ENCODE measurements at regions not wholly inside any gene's neighbourhood (a gene's known extent, or its start where the extent isn't known, plus 50 kb on each side); places are given as distances from the start of the nearest gene placed in this dataset.

DNA sequence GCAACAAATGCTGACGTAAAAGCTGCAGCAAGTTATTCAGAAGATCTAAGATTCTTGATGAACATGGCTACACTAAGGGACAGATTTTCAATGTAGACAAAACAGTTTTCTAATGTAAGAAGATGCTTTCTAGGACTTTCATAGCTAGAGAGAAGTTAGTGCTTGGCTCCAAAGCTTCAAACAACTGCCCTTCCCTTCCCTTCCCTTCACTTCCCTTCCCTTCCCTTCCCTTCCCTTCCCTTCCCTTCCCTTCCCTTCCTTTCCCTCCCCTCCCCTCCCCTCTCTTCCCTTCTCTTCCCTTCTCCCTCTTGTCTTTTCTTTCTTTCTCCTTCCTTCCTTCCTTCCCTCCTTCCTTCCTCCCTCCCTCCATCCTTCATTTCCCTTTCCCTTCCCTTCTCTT, 365.3 kb upstream of the ADGRL4 start:
- TF ChIP-seq EZH2 (IDR thresholded peaks at IDR 0.05; ENCODE audit: borderline replicate concordance, low read depth, low read length, poor library complexity, severe bottlenecking): no peak
- TF ChIP-seq CTCF (conservative IDR thresholded peaks at IDR 0.05; ENCODE audit: low read depth, low read length): no peak

DNA sequence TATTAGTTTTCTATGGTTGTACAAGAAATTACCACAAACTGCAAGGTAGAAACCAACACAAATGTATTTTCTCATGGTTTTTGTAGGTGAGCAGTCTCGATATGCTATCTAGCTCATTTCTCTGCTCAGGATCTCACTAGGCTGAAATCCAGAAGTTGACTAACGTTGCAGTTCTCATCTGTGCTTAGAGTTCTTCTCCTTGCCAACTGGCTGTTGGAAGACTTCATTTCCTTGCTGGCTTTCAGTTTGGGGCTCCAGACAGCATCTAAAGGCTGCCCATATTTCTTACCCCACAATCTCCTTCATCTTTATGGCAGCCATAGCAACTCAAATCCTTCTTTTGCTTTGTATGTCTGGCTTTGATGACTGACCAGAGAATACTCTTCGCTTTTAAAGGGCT, 362.6 kb upstream of the ADGRL4 start:
- Histone ChIP-seq H3K36me3 (ENCODE audit: insufficient read depth, low read length, poor library complexity, severe bottlenecking) (no peaks in the 10 kb centered on the region), H3K4me3 (ENCODE audit: low read depth, low read length, poor library complexity, severe bottlenecking) (no peak overlapping the region), H3K27ac (ENCODE audit: low read depth, low read length, poor library complexity, severe bottlenecking) (no peak overlapping the region), H3K9me3 (ENCODE audit: low read depth, low read length, poor library complexity, severe bottlenecking) (peaks cover 2% of the 10 kb centered on the region), H3K4me1 (ENCODE audit: insufficient read depth, low read length, poor library complexity, severe bottlenecking) (peaks cover 6% of the 10 kb centered on the region), H3K27me3 (replicated peaks; ENCODE audit: insufficient read depth, low read depth, low read length, poor library complexity) (no peaks in the 10 kb centered on the region)
- ChIA-PET CTCF (no interaction called here), POLR2A (ENCODE audit: low non-redundant PET) (no interaction called here)
- BruUV-seq (replicated peaks): no TSS peak
- intact Hi-C loops (cut with micrococcal nuclease; ENCODE audit: unreplicated experiment): no loop called here
- no peak for TF ChIP-seq EZH2 (IDR thresholded peaks at IDR 0.05; ENCODE audit: borderline replicate concordance, low read depth, low read length, poor library complexity, severe bottlenecking)
- TF ChIP-seq CTCF (conservative IDR thresholded peaks at IDR 0.05; ENCODE audit: low read depth, low read length): no peak
- DNase-seq (ENCODE audit: low spot score): no peak

More for the DNA sequence above, 365.3 kb upstream of the ADGRL4 start:
- POLR2A ChIA-PET (ENCODE audit: low non-redundant PET): no interaction called here
- intact Hi-C loops (cut with micrococcal nuclease; ENCODE audit: unreplicated experiment): no loop called here
- Histone ChIP-seq H3K4me1 (ENCODE audit: insufficient read depth, low read length, poor library complexity, severe bottlenecking) (peaks cover 32% of the 10 kb centered on the region), H3K4me3 (ENCODE audit: low read depth, low read length, poor library complexity, severe bottlenecking) (no peak overlapping the region), H3K27me3 (replicated peaks; ENCODE audit: insufficient read depth, low read depth, low read length, poor library complexity) (no peaks in the 10 kb centered on the region), H3K9me3 (ENCODE audit: low read depth, low read length, poor library complexity, severe bottlenecking) (peaks cover 2% of the 10 kb centered on the region), H3K27ac (ENCODE audit: low read depth, low read length, poor library complexity, severe bottlenecking) (no peak overlapping the region), H3K36me3 (ENCODE audit: insufficient read depth, low read length, poor library complexity, severe bottlenecking) (no peaks in the 10 kb centered on the region)
- CTCF ChIA-PET: no interaction called here
- no TSS peak for BruUV-seq (replicated peaks)
- DNase-seq (ENCODE audit: low spot score): no peak

GRCh38 chr1:79364896-79365295, 358.4 kb upstream of the ADGRL4 start:
- POLR2A ChIA-PET (ENCODE audit: low non-redundant PET): no interaction called here

More at GRCh38 chr1:79364896-79365295, 358.4 kb upstream of the ADGRL4 start:
- H3K27me3 ChIP-seq (replicated peaks; ENCODE audit: insufficient read depth, low read depth, low read length, poor library complexity): no peaks in the 10 kb centered on the region
- no peak for DNase-seq (ENCODE audit: low spot score)
- intact Hi-C loops (cut with micrococcal nuclease; ENCODE audit: unreplicated experiment): no loop called here
- no peaks in the 10 kb centered on the region for H3K9me3 ChIP-seq (ENCODE audit: low read depth, low read length, poor library complexity, severe bottlenecking)
- no peak overlapping the region for H3K27ac ChIP-seq (ENCODE audit: low read depth, low read length, poor library complexity, severe bottlenecking)
- BruUV-seq (replicated peaks): no TSS peak
- CTCF ChIA-PET: no interaction called here
- TF ChIP-seq CTCF (conservative IDR thresholded peaks at IDR 0.05; ENCODE audit: low read depth, low read length) (no peak), EZH2 (IDR thresholded peaks at IDR 0.05; ENCODE audit: borderline replicate concordance, low read depth, low read length, poor library complexity, severe bottlenecking) (no peak)
- H3K4me3 ChIP-seq (ENCODE audit: low read depth, low read length, poor library complexity, severe bottlenecking): no peak overlapping the region
- H3K36me3 ChIP-seq (ENCODE audit: insufficient read depth, low read length, poor library complexity, severe bottlenecking): no peaks in the 10 kb centered on the region
- H3K4me1 ChIP-seq (ENCODE audit: insufficient read depth, low read length, poor library complexity, severe bottlenecking): no peaks in the 10 kb centered on the region

All from A673 (cell line).